Bronchial epithelial cell (primary cell): ENCODE measurements at regions not wholly inside any gene's neighbourhood (a gene's known extent, or its start where the extent isn't known, plus 50 kb on each side); places are given as distances from the start of the nearest gene placed in this dataset.

Experiments
- DNase-seq: peaks from one replicate; pipeline ENCODE4 v3.0.0-alpha.2; 2010; ENCODE audit warnings: low read depth
- FAIRE-seq: peaks from 2 replicates; lab custom pipeline; 2011; peaks lifted over from hg19 to GRCh38; lab: Jason Lieb, UNC
- H3K27me3 ChIP-seq: 2 replicates; pipeline ENCODE4 v1.5.1; 2011; ENCODE audit warnings: low read length; ENCODE audit not compliant: control insufficient read depth, insufficient read depth
- H3K36me3 ChIP-seq: 2 replicates; pipeline ENCODE4 v1.5.1; 2011; ENCODE audit warnings: low read length; ENCODE audit not compliant: control insufficient read depth, insufficient read depth
- H3K4me3 ChIP-seq: 2 replicates; pipeline ENCODE4 v1.5.1; 2011; ENCODE audit warnings: mild to moderate bottlenecking, low read depth, low read length, control low read depth
- CTCF ChIP-seq: IDR thresholded peaks from 2 replicates; pipeline ENCODE4 v1.5.1; 2011; ENCODE audit warnings: mild to moderate bottlenecking, moderate library complexity, low read length, control low read depth, inconsistent platforms; ENCODE audit not compliant: insufficient read depth, severe bottlenecking

GRCh38 chr18:22541232-22541631 lies 123.5 kb upstream of the CTAGE1 start:
- H3K36me3 ChIP-seq = no peaks in the 10 kb centered on the region
- TF ChIP-seq CTCF = no peak
- no peak overlapping the region for H3K4me3 ChIP-seq
- FAIRE-seq = no peak
- H3K27me3 ChIP-seq = no peaks in the 10 kb centered on the region
- DNase-seq = no peak

- DNase-seq (peak; percentile 53), FAIRE-seq (no peak)
- Histone ChIP-seq H3K4me3 (no peak overlapping the region), H3K36me3 (no peaks in the 10 kb centered on the region), H3K27me3 (no peaks in the 10 kb centered on the region)
- TF ChIP-seq CTCF = no peak
Measured at GRCh38 chr18:22542406-22542835, 124.7 kb upstream of the CTAGE1 start.

GRCh38 chr18:22543769-22544168 lies 126.1 kb upstream of the CTAGE1 start:
- H3K36me3 ChIP-seq = no peaks in the 10 kb centered on the region
- DNase-seq (peak; percentile 32), FAIRE-seq (no peak)
- H3K27me3 ChIP-seq = no peaks in the 10 kb centered on the region
- TF ChIP-seq CTCF = no peak
- H3K4me3 ChIP-seq = no peak overlapping the region

- TF ChIP-seq CTCF = no peak
Measured at GRCh38 chr18:22544626-22545025, 126.9 kb upstream of the CTAGE1 start.

GRCh38 chr18:22545066-22545760 lies 127.5 kb upstream of the CTAGE1 start:
- DNase-seq (no peak), FAIRE-seq (no peak)
- no peak for TF ChIP-seq CTCF
- H3K36me3 ChIP-seq = no peaks in the 10 kb centered on the region
- no peak overlapping the region for H3K4me3 ChIP-seq
- peaks cover 4% of the 10 kb centered on the region for H3K27me3 ChIP-seq

More at GRCh38 chr18:22544626-22545025, 126.9 kb upstream of the CTAGE1 start:
- Histone ChIP-seq H3K4me3 (no peak overlapping the region), H3K36me3 (no peaks in the 10 kb centered on the region), H3K27me3 (peaks cover 4% of the 10 kb centered on the region)
- no peak for FAIRE-seq
- no peak for DNase-seq

GRCh38 chr18:22546905-22547570 lies 129.3 kb upstream of the CTAGE1 start:
- FAIRE-seq = no peak

More at GRCh38 chr18:22546905-22547570, 129.3 kb upstream of the CTAGE1 start:
- Histone ChIP-seq H3K4me3 (no peak overlapping the region), H3K36me3 (no peaks in the 10 kb centered on the region), H3K27me3 (peaks cover 4% of the 10 kb centered on the region)
- TF ChIP-seq CTCF = no peak
- DNase-seq = no peak
